Keratinocyte (primary cell): ENCODE measurements at regions not wholly inside any gene's neighbourhood (a gene's known extent, or its start where the extent isn't known, plus 50 kb on each side); places are given as distances from the start of the nearest gene placed in this dataset.

Source experiments
- DNase-seq: peaks from one replicate; pipeline ENCODE4 v3.0.0-alpha.2; 2011; ENCODE audit warnings: low read depth, missing footprints, low spot score
- FAIRE-seq: peaks from 2 replicates; lab custom pipeline; 2011; peaks lifted over from hg19 to GRCh38; lab: Jason Lieb, UNC
- H2AFZ ChIP-seq: 2 replicates; pipeline ENCODE4 v1.6.0; 2012; ENCODE audit warnings: low read length, control low read depth, inconsistent platforms; ENCODE audit not compliant: control insufficient read depth
- H3K27ac ChIP-seq: 2 replicates; pipeline ENCODE4 v1.5.1; 2011; ENCODE audit warnings: low read length; ENCODE audit not compliant: control insufficient read depth, insufficient read depth
- H3K27me3 ChIP-seq: 3 replicates; pipeline ENCODE4 v1.6.0; 2011; ENCODE audit warnings: low read length; ENCODE audit not compliant: control insufficient read depth, insufficient read depth; ENCODE audit errors: extremely low read depth
- H3K36me3 ChIP-seq, 2 experiments: 2 replicates in 1 of 2; 3 replicates in 1 of 2; pipeline ENCODE4 v1.5.1; 2011; ENCODE audit warnings: low read length in 2 of 2, mild to moderate bottlenecking in 1 of 2; ENCODE audit not compliant: control insufficient read depth in 2 of 2, insufficient read depth in 2 of 2; ENCODE audit errors: extremely low read depth in 1 of 2
- H3K4me1 ChIP-seq: 3 replicates; pipeline ENCODE4 v1.5.1; 2011; ENCODE audit warnings: low read length; ENCODE audit not compliant: control insufficient read depth, insufficient read depth; ENCODE audit errors: extremely low read depth
- H3K4me2 ChIP-seq: 3 replicates; pipeline ENCODE4 v1.6.0; 2011; ENCODE audit warnings: low read depth, low read length; ENCODE audit not compliant: control insufficient read depth, insufficient read depth; ENCODE audit errors: extremely low read depth
- H3K4me3 ChIP-seq, 3 experiments: fragments of 200-600 bp in 1 of 3; sonication (generic) in 1 of 3; 2 replicates in 2 of 3; 3 replicates in 1 of 3; pipeline ENCODE4 v1.5.1; 2011 to 2016; ENCODE audit warnings: low read length in 3 of 3, mild to moderate bottlenecking in 3 of 3, control low read depth in 2 of 3, inconsistent platforms in 1 of 3, low read depth in 1 of 3, mixed read lengths in 1 of 3, mixed run types in 1 of 3, moderate library complexity in 1 of 3; ENCODE audit not compliant: control insufficient read depth in 2 of 3, insufficient read depth in 2 of 3; ENCODE audit errors: extremely low read depth in 1 of 3
- H3K79me2 ChIP-seq: 2 replicates; pipeline ENCODE4 v1.6.0; 2012; ENCODE audit warnings: low read length; ENCODE audit not compliant: control insufficient read depth, insufficient read depth
- H3K9ac ChIP-seq: 3 replicates; pipeline ENCODE4 v1.6.0; 2011; ENCODE audit warnings: low read length; ENCODE audit not compliant: control insufficient read depth, insufficient read depth; ENCODE audit errors: extremely low read depth
- H3K9me1 ChIP-seq: 3 replicates; pipeline ENCODE4 v1.6.0; 2011; ENCODE audit warnings: low read length; ENCODE audit not compliant: control insufficient read depth, insufficient read depth; ENCODE audit errors: extremely low read depth
- H3K9me3 ChIP-seq: 2 replicates; pipeline ENCODE4 v1.5.1; 2012; ENCODE audit warnings: low read depth, low read length; ENCODE audit not compliant: control insufficient read depth
- H4K20me1 ChIP-seq: 3 replicates; pipeline ENCODE4 v1.6.0; 2011; ENCODE audit warnings: low read length; ENCODE audit not compliant: control insufficient read depth, insufficient read depth; ENCODE audit errors: extremely low read depth
- EZH2 ChIP-seq: IDR thresholded peaks from one replicate; pipeline ENCODE4 v1.6.1; 2012; ENCODE audit warnings: inconsistent platforms, mild to moderate bottlenecking, low read length, moderate library complexity
- dilution Hi-C: fragments of 300-500 bp; cut with MboI; formaldehyde crosslinking; loops from one replicate; pipeline ENCODE4 v1.7.0; 2020; ENCODE audit warnings: low sequenced_read_pairs; ENCODE audit not compliant: extremely low pct_ligation_motif_present
- TF ChIP-seq, protein P1 (sequence below), 3 experiments: IDR thresholded peaks in 1 of 3; conservative IDR thresholded peaks in 1 of 3; optimal IDR thresholded peaks in 1 of 3; 2 replicates in 2 of 3; 3 replicates in 1 of 3; pipeline versions ENCODE3 to v1.5.1; 2011; ENCODE audit warnings: low read length in 3 of 3, mild to moderate bottlenecking in 3 of 3, moderate library complexity in 2 of 3, control low read depth in 1 of 3, inconsistent platforms in 1 of 3; ENCODE audit not compliant: insufficient read depth in 2 of 3; ENCODE audit errors: extremely low read depth in 1 of 3

DNA sequence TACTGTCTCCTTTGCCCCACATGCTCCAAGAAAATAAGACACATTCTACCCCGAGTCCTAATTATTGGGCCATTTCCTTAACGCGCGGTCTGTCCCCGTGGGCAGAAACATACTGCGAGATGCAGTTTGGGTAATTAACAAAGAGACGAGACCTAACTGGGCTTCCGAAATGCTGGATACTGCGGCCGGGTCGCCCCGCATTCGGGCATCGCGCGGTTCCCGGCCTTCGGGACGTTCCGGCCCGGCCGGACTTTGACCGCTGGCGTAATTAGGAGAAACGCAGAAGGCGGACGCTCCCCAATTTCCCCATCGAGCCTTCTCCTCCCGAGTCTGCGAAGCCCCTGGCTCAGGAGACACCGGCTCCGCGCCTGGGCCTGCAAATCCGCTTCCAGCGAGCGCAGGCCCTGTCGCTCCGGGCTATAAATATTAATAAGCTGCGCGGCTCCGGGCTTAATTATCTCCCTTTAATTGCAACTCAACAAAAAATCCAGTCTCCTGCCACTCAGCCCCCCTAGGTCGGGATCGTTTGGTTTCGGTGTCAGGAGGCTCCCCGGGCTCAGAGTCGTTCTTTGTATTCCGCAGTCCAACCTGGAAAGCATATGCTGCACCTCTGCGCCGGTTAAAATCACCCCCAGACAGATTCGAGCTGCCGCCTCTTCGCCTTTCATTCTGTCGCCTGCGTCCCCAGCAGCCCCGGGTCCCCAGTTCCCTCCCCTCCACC, 131.5 kb downstream of the SPAG6 start:
- peaks cover 4% of the 10 kb centered on the region for H4K20me1 ChIP-seq
- no peaks in the 10 kb centered on the region for H3K79me2 ChIP-seq
- no peaks in the 10 kb centered on the region for H3K9me3 ChIP-seq
- peak overlapping the region in 1 of 3 experiments; percentile 34 for H3K4me3 ChIP-seq
- H3K27me3 ChIP-seq: peaks cover 60% of the 10 kb centered on the region
- no peaks in the 10 kb centered on the region for H3K9me1 ChIP-seq
- dilution Hi-C loops: no loop called here
- FAIRE-seq: no peak
- no peaks in the 10 kb centered on the region for H3K36me3 ChIP-seq
- DNase-seq: no peak
- no peak overlapping the region for H2AFZ ChIP-seq
- no peaks in the 10 kb centered on the region for H3K4me1 ChIP-seq
- peak overlapping the region; percentile 48 for H3K4me2 ChIP-seq
- no peak overlapping the region for H3K27ac ChIP-seq
- no peak overlapping the region for H3K9ac ChIP-seq
- TF ChIP-seq, protein P1, sequence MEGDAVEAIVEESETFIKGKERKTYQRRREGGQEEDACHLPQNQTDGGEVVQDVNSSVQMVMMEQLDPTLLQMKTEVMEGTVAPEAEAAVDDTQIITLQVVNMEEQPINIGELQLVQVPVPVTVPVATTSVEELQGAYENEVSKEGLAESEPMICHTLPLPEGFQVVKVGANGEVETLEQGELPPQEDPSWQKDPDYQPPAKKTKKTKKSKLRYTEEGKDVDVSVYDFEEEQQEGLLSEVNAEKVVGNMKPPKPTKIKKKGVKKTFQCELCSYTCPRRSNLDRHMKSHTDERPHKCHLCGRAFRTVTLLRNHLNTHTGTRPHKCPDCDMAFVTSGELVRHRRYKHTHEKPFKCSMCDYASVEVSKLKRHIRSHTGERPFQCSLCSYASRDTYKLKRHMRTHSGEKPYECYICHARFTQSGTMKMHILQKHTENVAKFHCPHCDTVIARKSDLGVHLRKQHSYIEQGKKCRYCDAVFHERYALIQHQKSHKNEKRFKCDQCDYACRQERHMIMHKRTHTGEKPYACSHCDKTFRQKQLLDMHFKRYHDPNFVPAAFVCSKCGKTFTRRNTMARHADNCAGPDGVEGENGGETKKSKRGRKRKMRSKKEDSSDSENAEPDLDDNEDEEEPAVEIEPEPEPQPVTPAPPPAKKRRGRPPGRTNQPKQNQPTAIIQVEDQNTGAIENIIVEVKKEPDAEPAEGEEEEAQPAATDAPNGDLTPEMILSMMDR (optimal IDR thresholded peaks at IDR 0.05 in 1 of 3, IDR thresholded peaks at IDR 0.05 in 1 of 3, conservative IDR thresholded peaks at IDR 0.05 in 1 of 3; ENCODE audit: extremely low read depth in 1 of 3, insufficient read depth in 2 of 3, low read length in 3 of 3): no peak
- peak; percentile 96 for TF ChIP-seq EZH2

DNA sequence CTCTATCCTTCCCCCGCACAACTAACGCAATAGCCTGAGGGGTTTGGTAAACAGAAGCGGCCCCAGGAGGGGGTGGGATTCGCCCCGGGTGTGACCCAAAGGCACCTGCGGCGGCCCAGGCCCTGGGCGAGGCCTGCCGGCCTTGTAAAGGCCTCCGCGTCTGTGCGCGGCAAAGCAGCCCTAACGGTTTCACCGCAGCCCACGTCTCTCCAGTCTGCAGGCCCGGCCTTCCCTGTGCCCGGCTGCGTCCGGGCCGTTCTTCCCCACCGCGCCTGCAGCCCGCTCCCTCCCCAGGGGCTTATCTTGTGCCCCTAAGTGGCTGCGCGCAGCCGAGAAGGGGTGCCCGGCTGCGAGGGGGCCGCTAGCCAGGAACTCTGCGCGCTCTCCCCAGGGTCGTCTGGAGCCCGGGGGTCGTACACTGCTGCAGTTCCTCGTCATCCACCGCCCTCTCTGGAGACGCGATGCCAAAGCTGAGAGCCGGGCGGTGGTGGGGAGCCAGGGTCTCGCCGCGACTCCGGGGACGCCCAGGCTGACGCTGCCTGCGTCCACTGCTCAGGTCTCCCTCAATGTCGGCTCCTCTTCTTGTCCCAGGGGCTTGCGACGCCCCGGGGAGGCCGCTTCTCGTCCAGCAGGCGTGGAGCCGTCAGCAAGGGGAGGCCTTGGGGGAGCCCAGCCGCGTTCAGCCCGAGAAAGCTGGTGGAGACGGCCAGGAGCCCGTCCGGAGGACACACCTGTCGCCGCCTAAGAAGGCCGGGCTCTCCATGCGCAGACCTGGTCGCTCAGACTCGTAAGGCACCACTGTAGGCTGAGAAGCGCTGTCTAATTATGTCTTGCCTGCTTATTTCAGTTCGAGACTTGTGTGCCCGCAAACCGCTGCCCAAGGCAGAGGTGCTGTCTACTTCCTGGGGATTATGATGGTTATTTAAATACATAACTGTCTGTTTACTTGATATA, 132.3 kb downstream of the SPAG6 start:
- no peak for DNase-seq
- H4K20me1 ChIP-seq: peaks cover 4% of the 10 kb centered on the region
- H3K79me2 ChIP-seq: no peaks in the 10 kb centered on the region
- H3K4me1 ChIP-seq: no peaks in the 10 kb centered on the region
- no peak for FAIRE-seq
- TF ChIP-seq EZH2: no peak
- TF ChIP-seq, protein P1 (optimal IDR thresholded peaks at IDR 0.05 in 1 of 3, IDR thresholded peaks at IDR 0.05 in 1 of 3, conservative IDR thresholded peaks at IDR 0.05 in 1 of 3; ENCODE audit: extremely low read depth in 1 of 3, insufficient read depth in 2 of 3, low read length in 3 of 3): no peak
- H3K36me3 ChIP-seq: no peaks in the 10 kb centered on the region
- H3K4me3 ChIP-seq: no peak overlapping the region
- peaks cover 53% of the 10 kb centered on the region for H3K27me3 ChIP-seq
- no peak overlapping the region for H3K4me2 ChIP-seq
- no peaks in the 10 kb centered on the region for H3K9me1 ChIP-seq
- no peak overlapping the region for H3K27ac ChIP-seq
- H3K9ac ChIP-seq: no peak overlapping the region
- dilution Hi-C loops: no loop called here
- no peak overlapping the region for H2AFZ ChIP-seq
- no peaks in the 10 kb centered on the region for H3K9me3 ChIP-seq
